PFSK-1 (cell line): ENCODE measurements at regions not wholly inside any gene's neighbourhood (a gene's known extent, or its start where the extent isn't known, plus 50 kb on each side); places are given as distances from the start of the nearest gene placed in this dataset.

Source experiments
- POLR2AphosphoS5 ChIP-seq: IDR thresholded peaks from 2 replicates; pipeline ENCODE4 v1.6.1; 2012; ENCODE audit warnings: low read depth, mild to moderate bottlenecking, control low read depth, low read length, moderate library complexity
- REST ChIP-seq, 2 experiments: IDR thresholded peaks; 2 replicates each; pipeline versions ENCODE4 v1.6.1 to v1.8.0; 2011 to 2012; ENCODE audit warnings: low read depth in 2 of 2, low read length in 2 of 2, control low read depth in 1 of 2, inconsistent platforms in 1 of 2, mild to moderate bottlenecking in 1 of 2, moderate library complexity in 1 of 2; ENCODE audit not compliant: insufficient read depth in 1 of 2

GRCh38 chr16:73569266-73569980 is 521.5 kb upstream of the ZFHX3 start:
- TF ChIP-seq POLR2AphosphoS5 (no peak), REST (IDR thresholded peaks at IDR 0.05; ENCODE audit: insufficient read depth in 1 of 2, low read depth in 2 of 2, low read length in 2 of 2) (no peak)
